ENCODE measurements at regions not wholly inside any gene's neighbourhood (a gene's known extent, or its start where the extent isn't known, plus 50 kb on each side); places are given as distances from the start of the nearest gene placed in this dataset.
"Not testable (repeated sequence)": the region's sequence is repeated elsewhere in the genome, so short reads cannot be mapped to it uniquely, and the experiment has no call there.

GRCh38 chr9:106486685-106487084 lies 376.3 kb upstream of the ZNF462 start:
- Histone ChIP-seq H3K9ac (ENCODE audit: low read length) (no peak overlapping the region), H2AFZ (ENCODE audit: low read length) (no peak overlapping the region), H3K4me2 (ENCODE audit: low read depth, low read length) (no peak overlapping the region), H3K4me1 (ENCODE audit: low read length) (peaks cover 20% of the 10 kb centered on the region), H3K79me2 (ENCODE audit: low read length) (no peaks in the 10 kb centered on the region), H3K4me3 (ENCODE audit: low read length) (no peak overlapping the region), H3F3A (ENCODE audit: insufficient read depth, low read length) (no peaks in the 10 kb centered on the region), H3K27me3 (replicated peaks; ENCODE audit: insufficient read depth, low read length) (no peaks in the 10 kb centered on the region), H3K9me3 (replicated peaks; ENCODE audit: insufficient read depth, low read length) (no peaks in the 10 kb centered on the region), H3K9me2 (replicated peaks; ENCODE audit: insufficient read depth, low read length) (no peaks in the 10 kb centered on the region), H4K20me1 (ENCODE audit: insufficient read depth, low read length) (no peaks in the 10 kb centered on the region), H3K27ac (ENCODE audit: low read length) (no peak overlapping the region), H3K36me3 (replicated peaks; ENCODE audit: insufficient read depth, low read length) (no peaks in the 10 kb centered on the region)
- TF ChIP-seq CTCF (IDR thresholded peaks at IDR 0.05; ENCODE audit: low read length) (no peak), EZH2phosphoT487 (IDR thresholded peaks at IDR 0.05; ENCODE audit: low read length) (no peak), EZH2 (optimal IDR thresholded peaks at IDR 0.05; ENCODE audit: low read depth, low read length) (no peak)
- no peak for DNase-seq

- Histone ChIP-seq H4K20me1 (ENCODE audit: insufficient read depth, low read length) (no peaks in the 10 kb centered on the region), H3K4me3 (ENCODE audit: low read length) (no peak overlapping the region)
Observed at GRCh38 chr9:106487266-106487665, 375.7 kb upstream of the ZNF462 start.

GRCh38 chr9:106492126-106492525 lies 370.8 kb upstream of the ZNF462 start:
- not testable (repeated sequence) for H2AFZ ChIP-seq (ENCODE audit: low read length); H3K36me3 ChIP-seq (replicated peaks; ENCODE audit: insufficient read depth, low read length); H4K20me1 ChIP-seq (ENCODE audit: insufficient read depth, low read length); H3K4me3 ChIP-seq (ENCODE audit: low read length); H3K4me1 ChIP-seq (ENCODE audit: low read length); DNase-seq; H3F3A ChIP-seq (ENCODE audit: insufficient read depth, low read length); H3K9me2 ChIP-seq (replicated peaks; ENCODE audit: insufficient read depth, low read length); H3K9me3 ChIP-seq (replicated peaks; ENCODE audit: insufficient read depth, low read length); H3K9ac ChIP-seq (ENCODE audit: low read length); H3K79me2 ChIP-seq (ENCODE audit: low read length); H3K27ac ChIP-seq (ENCODE audit: low read length); H3K27me3 ChIP-seq (replicated peaks; ENCODE audit: insufficient read depth, low read length); H3K4me2 ChIP-seq (ENCODE audit: low read depth, low read length)

More at GRCh38 chr9:106487266-106487665, 375.7 kb upstream of the ZNF462 start:
- Histone ChIP-seq H2AFZ (ENCODE audit: low read length) (no peak overlapping the region), H3K4me1 (ENCODE audit: low read length) (peaks cover 15% of the 10 kb centered on the region), H3F3A (ENCODE audit: insufficient read depth, low read length) (no peaks in the 10 kb centered on the region), H3K9ac (ENCODE audit: low read length) (no peak overlapping the region), H3K27me3 (replicated peaks; ENCODE audit: insufficient read depth, low read length) (no peaks in the 10 kb centered on the region), H3K9me3 (replicated peaks; ENCODE audit: insufficient read depth, low read length) (no peaks in the 10 kb centered on the region), H3K9me2 (replicated peaks; ENCODE audit: insufficient read depth, low read length) (no peaks in the 10 kb centered on the region), H3K36me3 (replicated peaks; ENCODE audit: insufficient read depth, low read length) (no peaks in the 10 kb centered on the region), H3K79me2 (ENCODE audit: low read length) (no peaks in the 10 kb centered on the region), H3K27ac (ENCODE audit: low read length) (no peak overlapping the region), H3K4me2 (ENCODE audit: low read depth, low read length) (no peak overlapping the region)
- DNase-seq = peak; percentile 26
- TF ChIP-seq CTCF (IDR thresholded peaks at IDR 0.05; ENCODE audit: low read length) = no peak
- TF ChIP-seq EZH2phosphoT487 (IDR thresholded peaks at IDR 0.05; ENCODE audit: low read length) = no peak
- TF ChIP-seq EZH2 (optimal IDR thresholded peaks at IDR 0.05; ENCODE audit: low read depth, low read length) = no peak

GRCh38 chr9:106500171-106500570 lies 362.8 kb upstream of the ZNF462 start:
- Histone ChIP-seq H3K9me3 (replicated peaks; ENCODE audit: insufficient read depth, low read length) (no peaks in the 10 kb centered on the region), H3K79me2 (ENCODE audit: low read length) (no peaks in the 10 kb centered on the region), H3K27ac (ENCODE audit: low read length) (no peak overlapping the region), H3K4me2 (ENCODE audit: low read depth, low read length) (no peak overlapping the region), H3K4me1 (ENCODE audit: low read length) (no peaks in the 10 kb centered on the region), H3K4me3 (ENCODE audit: low read length) (no peak overlapping the region), H3K9ac (ENCODE audit: low read length) (no peak overlapping the region), H3F3A (ENCODE audit: insufficient read depth, low read length) (no peaks in the 10 kb centered on the region), H3K9me2 (replicated peaks; ENCODE audit: insufficient read depth, low read length) (no peaks in the 10 kb centered on the region), H4K20me1 (ENCODE audit: insufficient read depth, low read length) (no peaks in the 10 kb centered on the region), H3K27me3 (replicated peaks; ENCODE audit: insufficient read depth, low read length) (no peaks in the 10 kb centered on the region), H2AFZ (ENCODE audit: low read length) (no peak overlapping the region), H3K36me3 (replicated peaks; ENCODE audit: insufficient read depth, low read length) (no peaks in the 10 kb centered on the region; the same call in 1 of the 2 replicates)
- DNase-seq = no peak
- TF ChIP-seq EZH2phosphoT487 (IDR thresholded peaks at IDR 0.05; ENCODE audit: low read length) (no peak), EZH2 (optimal IDR thresholded peaks at IDR 0.05; ENCODE audit: low read depth, low read length) (no peak), CTCF (IDR thresholded peaks at IDR 0.05; ENCODE audit: low read length) (no peak)

GRCh38 chr9:106501210-106501609 lies 361.8 kb upstream of the ZNF462 start:
- H3K27me3 ChIP-seq (replicated peaks; ENCODE audit: insufficient read depth, low read length); H3K4me2 ChIP-seq (ENCODE audit: low read depth, low read length); H3K4me1 ChIP-seq (ENCODE audit: low read length); H4K20me1 ChIP-seq (ENCODE audit: insufficient read depth, low read length); H3F3A ChIP-seq (ENCODE audit: insufficient read depth, low read length); H3K27ac ChIP-seq (ENCODE audit: low read length); H3K9ac ChIP-seq (ENCODE audit: low read length); DNase-seq; H3K79me2 ChIP-seq (ENCODE audit: low read length); H3K36me3 ChIP-seq (replicated peaks; ENCODE audit: insufficient read depth, low read length); H2AFZ ChIP-seq (ENCODE audit: low read length); H3K4me3 ChIP-seq (ENCODE audit: low read length); H3K9me3 ChIP-seq (replicated peaks; ENCODE audit: insufficient read depth, low read length); H3K9me2 ChIP-seq (replicated peaks; ENCODE audit: insufficient read depth, low read length): not testable (repeated sequence)

Measured in MM.1S (cell line).